GM23338 (cell line): ENCODE measurements at regions not wholly inside any gene's neighbourhood (a gene's known extent, or its start where the extent isn't known, plus 50 kb on each side); places are given as distances from the start of the nearest gene placed in this dataset.

Source experiments
- CREB1 ChIP-seq: fragments of 250-450 bp; sonication (Bioruptor Pico); IDR thresholded peaks from 2 replicates; pipeline ENCODE4 v1.5.0; 2020; ENCODE audit warnings: low read depth, mild to moderate bottlenecking, moderate library complexity
- CTCF ChIP-seq, 2 experiments: fragments of 200-600 bp in 1 of 2; sonication (generic) in 1 of 2; conservative IDR thresholded peaks; 2 replicates each; pipeline versions ENCODE4 v1.5.1 to v1.6.1; 2016 to 2017; ENCODE audit warnings: antibody characterized with exemption in 2 of 2, low read depth in 2 of 2, mild to moderate bottlenecking in 2 of 2, moderate library complexity in 1 of 2
- ETS1 ChIP-seq: IDR thresholded peaks from 2 replicates; pipeline ENCODE4 v1.6.1; 2016; ENCODE audit warnings: antibody characterized with exemption
- EZH2 ChIP-seq: fragments of 200-600 bp; sonication (generic); IDR thresholded peaks from one replicate; pipeline ENCODE4 v1.8.0; 2017; ENCODE audit warnings: antibody characterized with exemption, mild to moderate bottlenecking, low read depth; ENCODE audit not compliant: unreplicated experiment
- EZH2phosphoT487 ChIP-seq: fragments of 200-600 bp; sonication (generic); IDR thresholded peaks from one replicate; pipeline ENCODE4 v1.8.1; 2018; ENCODE audit warnings: antibody characterized with exemption; ENCODE audit not compliant: unreplicated experiment
- JUNB ChIP-seq: IDR thresholded peaks from one replicate; pipeline ENCODE4 v1.6.1; 2016; ENCODE audit warnings: antibody characterized with exemption; ENCODE audit not compliant: unreplicated experiment
- NANOG ChIP-seq: IDR thresholded peaks from 2 replicates; pipeline ENCODE4 v1.6.1; 2016; ENCODE audit warnings: antibody characterized with exemption, borderline replicate concordance
- POLR2AphosphoS5 ChIP-seq: IDR thresholded peaks from 2 replicates; pipeline ENCODE4 v1.6.1; 2016; ENCODE audit warnings: antibody characterized with exemption, low read depth
- STAT1 ChIP-seq: IDR thresholded peaks from one replicate; pipeline ENCODE4 v1.6.1; 2016; ENCODE audit warnings: antibody characterized with exemption; ENCODE audit not compliant: unreplicated experiment
- ZNF114 ChIP-seq: fragments of 250-450 bp; sonication (Bioruptor Pico); IDR thresholded peaks from 2 replicates; pipeline ENCODE4 v1.5.0; 2020; ENCODE audit warnings: mild to moderate bottlenecking, moderate library complexity
- ZNF331 ChIP-seq: fragments of 250-450 bp; sonication (Bioruptor Pico); IDR thresholded peaks from 2 replicates; pipeline ENCODE4 v1.5.0; 2020; ENCODE audit warnings: low read depth, mild to moderate bottlenecking, moderate library complexity
- TF ChIP-seq, protein P1 (sequence below): IDR thresholded peaks from one replicate; pipeline ENCODE4 v1.6.1; 2018; ENCODE audit warnings: antibody characterized with exemption; ENCODE audit not compliant: unreplicated experiment
- TF ChIP-seq, protein P2 (sequence below): fragments of 250-450 bp; sonication (Bioruptor Pico); IDR thresholded peaks from 2 replicates; pipeline ENCODE4 v1.5.0; 2020; ENCODE audit warnings: mild to moderate bottlenecking, moderate library complexity

GRCh38 chr18:56036741-56037140, 448.7 kb upstream of the TCF4 start:
- TF ChIP-seq CTCF (conservative IDR thresholded peaks at IDR 0.05; ENCODE audit: low read depth in 2 of 2) (no peak), EZH2phosphoT487 (no peak), POLR2AphosphoS5 (no peak), ZNF331 (CRISPR knock-in tag) (no peak), EZH2 (no peak), JUNB (no peak), CREB1 (CRISPR knock-in tag) (no peak), ETS1 (no peak), STAT1 (no peak), ZNF114 (CRISPR knock-in tag) (no peak), NANOG (no peak)
- TF ChIP-seq, protein P1, sequence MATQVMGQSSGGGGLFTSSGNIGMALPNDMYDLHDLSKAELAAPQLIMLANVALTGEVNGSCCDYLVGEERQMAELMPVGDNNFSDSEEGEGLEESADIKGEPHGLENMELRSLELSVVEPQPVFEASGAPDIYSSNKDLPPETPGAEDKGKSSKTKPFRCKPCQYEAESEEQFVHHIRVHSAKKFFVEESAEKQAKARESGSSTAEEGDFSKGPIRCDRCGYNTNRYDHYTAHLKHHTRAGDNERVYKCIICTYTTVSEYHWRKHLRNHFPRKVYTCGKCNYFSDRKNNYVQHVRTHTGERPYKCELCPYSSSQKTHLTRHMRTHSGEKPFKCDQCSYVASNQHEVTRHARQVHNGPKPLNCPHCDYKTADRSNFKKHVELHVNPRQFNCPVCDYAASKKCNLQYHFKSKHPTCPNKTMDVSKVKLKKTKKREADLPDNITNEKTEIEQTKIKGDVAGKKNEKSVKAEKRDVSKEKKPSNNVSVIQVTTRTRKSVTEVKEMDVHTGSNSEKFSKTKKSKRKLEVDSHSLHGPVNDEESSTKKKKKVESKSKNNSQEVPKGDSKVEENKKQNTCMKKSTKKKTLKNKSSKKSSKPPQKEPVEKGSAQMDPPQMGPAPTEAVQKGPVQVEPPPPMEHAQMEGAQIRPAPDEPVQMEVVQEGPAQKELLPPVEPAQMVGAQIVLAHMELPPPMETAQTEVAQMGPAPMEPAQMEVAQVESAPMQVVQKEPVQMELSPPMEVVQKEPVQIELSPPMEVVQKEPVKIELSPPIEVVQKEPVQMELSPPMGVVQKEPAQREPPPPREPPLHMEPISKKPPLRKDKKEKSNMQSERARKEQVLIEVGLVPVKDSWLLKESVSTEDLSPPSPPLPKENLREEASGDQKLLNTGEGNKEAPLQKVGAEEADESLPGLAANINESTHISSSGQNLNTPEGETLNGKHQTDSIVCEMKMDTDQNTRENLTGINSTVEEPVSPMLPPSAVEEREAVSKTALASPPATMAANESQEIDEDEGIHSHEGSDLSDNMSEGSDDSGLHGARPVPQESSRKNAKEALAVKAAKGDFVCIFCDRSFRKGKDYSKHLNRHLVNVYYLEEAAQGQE: no peak
- TF ChIP-seq, protein P2, sequence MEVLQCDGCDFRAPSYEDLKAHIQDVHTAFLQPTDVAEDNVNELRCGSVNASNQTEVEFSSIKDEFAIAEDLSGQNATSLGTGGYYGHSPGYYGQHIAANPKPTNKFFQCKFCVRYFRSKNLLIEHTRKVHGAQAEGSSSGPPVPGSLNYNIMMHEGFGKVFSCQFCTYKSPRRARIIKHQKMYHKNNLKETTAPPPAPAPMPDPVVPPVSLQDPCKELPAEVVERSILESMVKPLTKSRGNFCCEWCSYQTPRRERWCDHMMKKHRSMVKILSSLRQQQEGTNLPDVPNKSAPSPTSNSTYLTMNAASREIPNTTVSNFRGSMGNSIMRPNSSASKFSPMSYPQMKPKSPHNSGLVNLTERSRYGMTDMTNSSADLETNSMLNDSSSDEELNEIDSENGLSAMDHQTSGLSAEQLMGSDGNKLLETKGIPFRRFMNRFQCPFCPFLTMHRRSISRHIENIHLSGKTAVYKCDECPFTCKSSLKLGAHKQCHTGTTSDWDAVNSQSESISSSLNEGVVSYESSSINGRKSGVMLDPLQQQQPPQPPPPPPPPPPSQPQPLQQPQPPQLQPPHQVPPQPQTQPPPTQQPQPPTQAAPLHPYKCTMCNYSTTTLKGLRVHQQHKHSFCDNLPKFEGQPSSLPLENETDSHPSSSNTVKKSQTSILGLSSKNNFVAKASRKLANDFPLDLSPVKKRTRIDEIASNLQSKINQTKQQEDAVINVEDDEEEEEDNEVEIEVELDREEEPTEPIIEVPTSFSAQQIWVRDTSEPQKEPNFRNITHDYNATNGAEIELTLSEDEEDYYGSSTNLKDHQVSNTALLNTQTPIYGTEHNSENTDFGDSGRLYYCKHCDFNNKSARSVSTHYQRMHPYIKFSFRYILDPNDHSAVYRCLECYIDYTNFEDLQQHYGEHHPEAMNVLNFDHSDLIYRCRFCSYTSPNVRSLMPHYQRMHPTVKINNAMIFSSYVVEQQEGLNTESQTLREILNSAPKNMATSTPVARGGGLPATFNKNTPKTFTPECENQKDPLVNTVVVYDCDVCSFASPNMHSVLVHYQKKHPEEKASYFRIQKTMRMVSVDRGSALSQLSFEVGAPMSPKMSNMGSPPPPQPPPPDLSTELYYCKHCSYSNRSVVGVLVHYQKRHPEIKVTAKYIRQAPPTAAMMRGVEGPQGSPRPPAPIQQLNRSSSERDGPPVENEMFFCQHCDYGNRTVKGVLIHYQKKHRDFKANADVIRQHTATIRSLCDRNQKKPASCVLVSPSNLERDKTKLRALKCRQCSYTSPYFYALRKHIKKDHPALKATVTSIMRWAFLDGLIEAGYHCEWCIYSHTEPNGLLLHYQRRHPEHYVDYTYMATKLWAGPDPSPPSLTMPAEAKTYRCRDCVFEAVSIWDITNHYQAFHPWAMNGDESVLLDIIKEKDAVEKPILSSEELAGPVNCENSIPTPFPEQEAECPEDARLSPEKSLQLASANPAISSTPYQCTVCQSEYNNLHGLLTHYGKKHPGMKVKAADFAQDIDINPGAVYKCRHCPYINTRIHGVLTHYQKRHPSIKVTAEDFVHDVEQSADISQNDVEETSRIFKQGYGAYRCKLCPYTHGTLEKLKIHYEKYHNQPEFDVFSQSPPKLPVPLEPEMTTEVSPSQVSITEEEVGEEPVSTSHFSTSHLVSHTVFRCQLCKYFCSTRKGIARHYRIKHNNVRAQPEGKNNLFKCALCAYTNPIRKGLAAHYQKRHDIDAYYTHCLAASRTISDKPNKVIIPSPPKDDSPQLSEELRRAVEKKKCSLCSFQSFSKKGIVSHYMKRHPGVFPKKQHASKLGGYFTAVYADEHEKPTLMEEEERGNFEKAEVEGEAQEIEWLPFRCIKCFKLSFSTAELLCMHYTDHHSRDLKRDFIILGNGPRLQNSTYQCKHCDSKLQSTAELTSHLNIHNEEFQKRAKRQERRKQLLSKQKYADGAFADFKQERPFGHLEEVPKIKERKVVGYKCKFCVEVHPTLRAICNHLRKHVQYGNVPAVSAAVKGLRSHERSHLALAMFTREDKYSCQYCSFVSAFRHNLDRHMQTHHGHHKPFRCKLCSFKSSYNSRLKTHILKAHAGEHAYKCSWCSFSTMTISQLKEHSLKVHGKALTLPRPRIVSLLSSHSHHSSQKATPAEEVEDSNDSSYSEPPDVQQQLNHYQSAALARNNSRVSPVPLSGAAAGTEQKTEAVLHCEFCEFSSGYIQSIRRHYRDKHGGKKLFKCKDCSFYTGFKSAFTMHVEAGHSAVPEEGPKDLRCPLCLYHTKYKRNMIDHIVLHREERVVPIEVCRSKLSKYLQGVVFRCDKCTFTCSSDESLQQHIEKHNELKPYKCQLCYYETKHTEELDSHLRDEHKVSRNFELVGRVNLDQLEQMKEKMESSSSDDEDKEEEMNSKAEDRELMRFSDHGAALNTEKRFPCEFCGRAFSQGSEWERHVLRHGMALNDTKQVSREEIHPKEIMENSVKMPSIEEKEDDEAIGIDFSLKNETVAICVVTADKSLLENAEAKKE (CRISPR knock-in tag): no peak
